Prostate gland (tissue), 2 donors: ENCODE measurements at regions not wholly inside any gene's neighbourhood (a gene's known extent, or its start where the extent isn't known, plus 50 kb on each side); places are given as distances from the start of the nearest gene placed in this dataset.

Source experiments
- DNase-seq: peaks from one replicate; pipeline ENCODE4 v3.0.0-alpha.2; 2019; ENCODE audit warnings: low spot score
- H3K27ac ChIP-seq, 2 donors: fragments of 200-600 bp; sonication (generic); 2 replicates each; pipeline ENCODE4 v1.5.1; 2017 to 2019
- H3K27me3 ChIP-seq: fragments of 200-600 bp; sonication (generic); replicated peaks from 2 replicates; pipeline ENCODE4 v1.5.1; 2019; ENCODE audit not compliant: insufficient read depth
- H3K36me3 ChIP-seq, 2 donors: fragments of 200-600 bp; sonication (generic); 1 replicate in 1 of 2; 2 replicates in 1 of 2; pipeline versions ENCODE4 v1.5.1 to v1.8.1; 2017 to 2019
- H3K4me1 ChIP-seq: fragments of 200-600 bp; sonication (generic); replicated peaks from 2 replicates; pipeline ENCODE4 v1.5.1; 2019
- H3K4me3 ChIP-seq, 2 donors: fragments of 200-600 bp; sonication (generic); 2 replicates each; pipeline ENCODE4 v1.5.1; 2017 to 2019
- H3K9me3 ChIP-seq: fragments of 200-600 bp; sonication (generic); 2 replicates; pipeline ENCODE4 v1.5.1; 2017
- CTCF ChIP-seq, 4 experiments: fragments of 200-600 bp in 2 of 4; fragments of 450-650 bp in 2 of 4; sonication (generic) in 2 of 4; IDR thresholded peaks; 1 replicate in 3 of 4; 2 replicates in 1 of 4; pipeline ENCODE4 v1.5.1; 2016 to 2019; ENCODE audit warnings: antibody characterized with exemption in 4 of 4, mild to moderate bottlenecking in 2 of 4, moderate library complexity in 2 of 4
- POLR2A ChIP-seq: fragments of 450-650 bp; IDR thresholded peaks from one replicate; pipeline ENCODE4 v1.6.1; 2016; ENCODE audit warnings: antibody characterized with exemption, mild to moderate bottlenecking
- POLR2AphosphoS5 ChIP-seq: sonication (generic); formaldehyde crosslinking; IDR thresholded peaks from one replicate; pipeline ENCODE4 v1.6.1; 2017; ENCODE audit warnings: antibody characterized with exemption
- WGBS: methylation state at CpG from one replicate; pipeline ENCODE4 v1.1.5; 2018; 5-methylcytosine and 5-hydroxymethylcytosine counted together
- intact Hi-C: fragments of 100-400 bp; cut with DNase I; formaldehyde crosslinking; loops from one replicate; pipeline ENCODE4 v1.14.2; 2022

GRCh38 chr4:4753643-4754042 lies 105.8 kb upstream of the MSX1 start:
- TF ChIP-seq CTCF (IDR thresholded peaks at IDR 0.05) (no peak), POLR2AphosphoS5 (no peak), POLR2A (no peak)
- intact Hi-C loops = no loop called here
- WGBS = 64% methylated on average over 7 of the region's 7 CpGs

GRCh38 chr4:4752576-4753401 lies 106.7 kb upstream of the MSX1 start:
- Histone ChIP-seq H3K36me3 (no peaks in the 10 kb centered on the region), H3K4me3 (no peak overlapping the region), H3K9me3 (no peaks in the 10 kb centered on the region), H3K27ac (peak overlapping the region in 1 of 2 donors; percentile 69), H3K4me1 (peaks cover 5% of the 10 kb centered on the region), H3K27me3 (no peaks in the 10 kb centered on the region)
- intact Hi-C loops = no loop called here
- TF ChIP-seq CTCF (IDR thresholded peaks at IDR 0.05) (no peak), POLR2A (no peak), POLR2AphosphoS5 (peak; percentile 41)
- peak; percentile 24 for DNase-seq
- 33% methylated on average over 15 of the region's 15 CpGs for WGBS

More at GRCh38 chr4:4753643-4754042, 105.8 kb upstream of the MSX1 start:
- no peak for DNase-seq
- H3K36me3 ChIP-seq = no peaks in the 10 kb centered on the region
- H3K4me3 ChIP-seq = no peak overlapping the region
- H3K27ac ChIP-seq = peak overlapping the region in 1 of 2 donors; percentile 69
- H3K9me3 ChIP-seq = no peaks in the 10 kb centered on the region
- peaks cover 5% of the 10 kb centered on the region for H3K4me1 ChIP-seq
- H3K27me3 ChIP-seq = no peaks in the 10 kb centered on the region

- intact Hi-C loops = no loop called here
- Histone ChIP-seq H3K27me3 (no peaks in the 10 kb centered on the region), H3K9me3 (no peaks in the 10 kb centered on the region), H3K36me3 (no peaks in the 10 kb centered on the region), H3K4me3 (no peak overlapping the region), H3K27ac (peak overlapping the region in 1 of 2 donors; percentile 69), H3K4me1 (peaks cover 5% of the 10 kb centered on the region)
- TF ChIP-seq POLR2AphosphoS5 = peak; percentile 59
- TF ChIP-seq CTCF (IDR thresholded peaks at IDR 0.05) = no peak
- TF ChIP-seq POLR2A = no peak
- peak; percentile 53 for DNase-seq
- WGBS = 50% methylated on average over 12 of the region's 12 CpGs
These were observed 107.4 kb upstream of the MSX1 start for GRCh38 chr4:4752025-4752424.

- no peaks in the 10 kb centered on the region for H3K27me3 ChIP-seq
- H3K36me3 ChIP-seq = no peaks in the 10 kb centered on the region
- 74% methylated on average over 7 of the region's 7 CpGs for WGBS
- H3K27ac ChIP-seq = no peak overlapping the region
- no peak for TF ChIP-seq POLR2A
- TF ChIP-seq POLR2AphosphoS5 = no peak
- TF ChIP-seq CTCF (IDR thresholded peaks at IDR 0.05) = no peak
- no peaks in the 10 kb centered on the region for H3K9me3 ChIP-seq
- intact Hi-C loops = no loop called here
- peaks cover 5% of the 10 kb centered on the region for H3K4me1 ChIP-seq
- H3K4me3 ChIP-seq = no peak overlapping the region
- no peak for DNase-seq
These were observed 109.3 kb upstream of the MSX1 start for GRCh38 chr4:4750187-4750586.

- H3K36me3 ChIP-seq = no peaks in the 10 kb centered on the region
- no peaks in the 10 kb centered on the region for H3K27me3 ChIP-seq
- intact Hi-C loops = no loop called here
- H3K9me3 ChIP-seq = no peaks in the 10 kb centered on the region
- TF ChIP-seq POLR2A (no peak), CTCF (IDR thresholded peaks at IDR 0.05) (no peak), POLR2AphosphoS5 (no peak)
- no peak overlapping the region for H3K4me3 ChIP-seq
- H3K27ac ChIP-seq = no peak overlapping the region
- 94% methylated on average over 5 of the region's 5 CpGs for WGBS
- peaks cover 5% of the 10 kb centered on the region for H3K4me1 ChIP-seq
- no peak for DNase-seq
These were observed 110.3 kb upstream of the MSX1 start for GRCh38 chr4:4749137-4749536.
